Stimulated activated naive B cell treated with anti-CD40 and anti-IgM and Interleukin-4, amounts not matched to agents 10 μg/mL and 1 μg/mL and 100 μg/mL, for 72 hours (primary cell): ENCODE measurements at regions not wholly inside any gene's neighbourhood (a gene's known extent, or its start where the extent isn't known, plus 50 kb on each side); places are given as distances from the start of the nearest gene placed in this dataset.

Experiments used
- ATAC-seq, 2 donors: fragments of 150-1000 bp; cut with Tn5 transposase; replicated peaks; 2 replicates each; pipeline ENCODE4 v1.10.0; 2021; ENCODE audit warnings: moderate library complexity in 1 of 2
- DNase-seq: peaks from one replicate; pipeline ENCODE4 v3.0.0; 2021
- H3K27ac Mint-ChIP-seq: one replicate; pipeline ENCODE4 v1.8.0; 2022; ENCODE audit warnings: mild to moderate bottlenecking, mixed read lengths
- H3K27me3 Mint-ChIP-seq, 2 donors: one replicate each; pipeline ENCODE4 v1.8.0; 2022; ENCODE audit warnings: mixed read lengths in 2 of 2
- H3K36me3 Mint-ChIP-seq, 2 donors: one replicate each; pipeline ENCODE4 v1.8.0; 2022; ENCODE audit warnings: mixed read lengths in 2 of 2, mild to moderate bottlenecking in 1 of 2
- H3K4me1 Mint-ChIP-seq, 2 donors: one replicate each; pipeline ENCODE4 v1.8.0; 2022; ENCODE audit warnings: mixed read lengths in 2 of 2, mild to moderate bottlenecking in 1 of 2
- H3K4me3 Mint-ChIP-seq, 2 donors: one replicate each; pipeline ENCODE4 v1.8.0; 2022; ENCODE audit warnings: mild to moderate bottlenecking in 2 of 2, mixed read lengths in 2 of 2, moderate library complexity in 1 of 2
- H3K9me3 Mint-ChIP-seq, 2 donors: one replicate each; pipeline ENCODE4 v1.8.0; 2022; ENCODE audit warnings: mixed read lengths in 2 of 2, mild to moderate bottlenecking in 1 of 2

DNA sequence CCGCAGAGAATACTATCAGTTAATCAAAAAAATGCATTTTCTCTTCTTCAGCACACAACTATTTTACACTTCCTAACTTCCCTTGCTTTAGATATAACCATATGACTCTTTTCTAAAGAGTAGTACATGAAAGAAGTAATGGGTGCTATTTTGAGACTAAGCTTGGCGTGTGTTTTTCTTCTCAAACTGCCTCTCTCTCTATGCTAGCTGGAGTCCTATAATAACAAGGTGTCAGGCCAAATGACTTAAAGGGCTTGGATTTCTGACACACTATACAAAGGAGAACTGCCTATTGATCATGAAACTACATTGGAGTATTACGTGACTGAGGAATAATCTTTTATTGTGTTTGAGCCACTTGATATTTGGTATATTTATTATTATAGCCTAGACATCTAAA, 1330.1 kb upstream of the SPRY2 start:
- DNase-seq (no peak), ATAC-seq (no peak)
- peaks cover 0 to 2% of the 10 kb centered on the region in 2 donors for H3K4me1 Mint-ChIP-seq
- no peaks in the 10 kb centered on the region for H3K27me3 Mint-ChIP-seq
- H3K36me3 Mint-ChIP-seq = no peaks in the 10 kb centered on the region
- no peak overlapping the region for H3K27ac Mint-ChIP-seq
- no peak overlapping the region for H3K4me3 Mint-ChIP-seq
- H3K9me3 Mint-ChIP-seq = peaks cover 5 to 11% of the 10 kb centered on the region in 2 donors

DNA sequence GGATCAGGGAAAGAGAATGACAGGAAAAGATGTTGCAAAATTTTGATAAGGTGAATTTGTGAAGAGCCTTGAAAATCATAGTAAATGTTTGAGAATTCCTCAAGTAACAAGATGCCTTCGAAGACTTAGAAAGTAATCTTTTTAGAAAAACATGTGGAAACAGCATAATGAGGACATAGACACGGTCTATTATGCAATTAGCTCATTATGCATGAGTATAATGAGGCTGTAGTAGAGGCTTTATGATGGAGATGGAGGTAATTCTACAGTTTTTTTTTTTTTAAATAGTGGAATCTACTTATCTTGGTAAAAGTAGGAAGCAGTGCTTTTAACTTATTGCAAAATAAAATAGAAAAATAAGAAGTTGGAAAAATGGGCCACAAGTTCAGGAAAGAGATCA, 1329.1 kb upstream of the SPRY2 start:
- peaks cover 3 to 11% of the 10 kb centered on the region in 2 donors for H3K9me3 Mint-ChIP-seq
- ATAC-seq = no peak
- no peak overlapping the region for H3K27ac Mint-ChIP-seq
- H3K4me1 Mint-ChIP-seq = peaks cover 0 to 2% of the 10 kb centered on the region in 2 donors
- H3K36me3 Mint-ChIP-seq = no peaks in the 10 kb centered on the region
- no peak for DNase-seq
- no peak overlapping the region for H3K4me3 Mint-ChIP-seq
- no peaks in the 10 kb centered on the region for H3K27me3 Mint-ChIP-seq

GRCh38 chr13:81664872-81665271, 1323.9 kb upstream of the SPRY2 start:
- ATAC-seq (no peak), DNase-seq (no peak)
- H3K36me3 Mint-ChIP-seq = no peaks in the 10 kb centered on the region

GRCh38 chr13:81659984-81660383, 1319.1 kb upstream of the SPRY2 start:
- DNase-seq (no peak), ATAC-seq (no peak)
- H3K4me1 Mint-ChIP-seq = no peaks in the 10 kb centered on the region
- H3K9me3 Mint-ChIP-seq = peaks cover 7 to 11% of the 10 kb centered on the region in 2 donors
- no peak overlapping the region for H3K4me3 Mint-ChIP-seq
- no peaks in the 10 kb centered on the region for H3K36me3 Mint-ChIP-seq
- H3K27me3 Mint-ChIP-seq = no peaks in the 10 kb centered on the region
- no peak overlapping the region for H3K27ac Mint-ChIP-seq

More at GRCh38 chr13:81664872-81665271, 1323.9 kb upstream of the SPRY2 start:
- Mint-ChIP-seq H3K27ac (no peak overlapping the region), H3K4me1 (peaks cover 0 to 2% of the 10 kb centered on the region in 2 donors), H3K27me3 (no peaks in the 10 kb centered on the region), H3K9me3 (peaks cover 2 to 9% of the 10 kb centered on the region in 2 donors), H3K4me3 (no peak overlapping the region)

- Mint-ChIP-seq H3K9me3 (peaks cover 7 to 12% of the 10 kb centered on the region in 2 donors), H3K27ac (no peak overlapping the region), H3K36me3 (no peaks in the 10 kb centered on the region), H3K27me3 (no peaks in the 10 kb centered on the region), H3K4me1 (no peaks in the 10 kb centered on the region), H3K4me3 (no peak overlapping the region)
- DNase-seq (no peak), ATAC-seq (no peak)
Measured at GRCh38 chr13:81658598-81659370, 1317.9 kb upstream of the SPRY2 start.

DNA sequence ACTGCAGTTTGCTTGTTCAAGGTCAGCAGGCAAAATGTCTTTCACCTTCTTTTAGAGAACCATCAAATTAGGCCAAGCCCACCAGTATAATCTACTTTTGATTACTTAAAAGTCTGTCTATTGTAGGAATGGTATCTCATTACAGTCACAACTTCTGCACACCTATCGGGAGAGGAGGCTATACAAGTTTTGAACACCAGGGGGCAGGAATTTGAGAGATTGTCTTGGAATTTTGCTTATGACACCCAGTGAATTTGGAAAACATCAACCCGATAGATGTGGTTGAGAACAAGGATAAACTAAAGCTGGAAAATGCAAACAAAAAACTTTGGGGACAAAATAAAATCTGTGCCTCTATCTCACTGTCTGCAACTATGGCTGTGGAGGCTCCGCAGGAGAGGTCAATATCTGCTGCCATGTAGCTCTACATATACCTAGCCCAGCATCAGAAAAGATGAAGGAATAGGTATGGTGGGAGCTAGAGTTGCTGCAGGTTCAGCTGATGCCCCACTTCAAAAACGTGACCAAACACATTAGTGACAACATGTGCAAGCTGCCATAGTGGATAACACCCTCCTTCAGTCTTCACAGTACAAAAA, 1299.2 kb upstream of the SPRY2 start:
- no peak overlapping the region for H3K4me3 Mint-ChIP-seq
- no peak overlapping the region for H3K27ac Mint-ChIP-seq
- no peaks in the 10 kb centered on the region for H3K27me3 Mint-ChIP-seq
- DNase-seq (no peak), ATAC-seq (no peak)
- H3K9me3 Mint-ChIP-seq = no peaks in the 10 kb centered on the region
- no peaks in the 10 kb centered on the region for H3K36me3 Mint-ChIP-seq
- no peaks in the 10 kb centered on the region for H3K4me1 Mint-ChIP-seq

- Mint-ChIP-seq H3K27me3 (no peaks in the 10 kb centered on the region), H3K4me3 (no peak overlapping the region), H3K9me3 (no peaks in the 10 kb centered on the region), H3K36me3 (no peaks in the 10 kb centered on the region), H3K4me1 (no peaks in the 10 kb centered on the region), H3K27ac (no peak overlapping the region)
- ATAC-seq (no peak), DNase-seq (no peak)
Measured at GRCh38 chr13:81637457-81637856, 1296.5 kb upstream of the SPRY2 start.

GRCh38 chr13:81636120-81636519, 1295.2 kb upstream of the SPRY2 start:
- H3K36me3 Mint-ChIP-seq = no peaks in the 10 kb centered on the region
- no peaks in the 10 kb centered on the region for H3K9me3 Mint-ChIP-seq
- H3K27ac Mint-ChIP-seq = no peak overlapping the region
- H3K4me3 Mint-ChIP-seq = no peak overlapping the region
- H3K4me1 Mint-ChIP-seq = no peaks in the 10 kb centered on the region
- no peaks in the 10 kb centered on the region for H3K27me3 Mint-ChIP-seq
- DNase-seq (no peak), ATAC-seq (no peak)

- no peak for ATAC-seq
- Mint-ChIP-seq H3K36me3 (no peaks in the 10 kb centered on the region), H3K4me1 (no peaks in the 10 kb centered on the region), H3K27ac (no peak overlapping the region), H3K9me3 (peaks cover 2 to 6% of the 10 kb centered on the region in 2 donors), H3K4me3 (no peak overlapping the region), H3K27me3 (no peaks in the 10 kb centered on the region)
- no peak for DNase-seq
Measured at GRCh38 chr13:81615031-81615430, 1274.1 kb upstream of the SPRY2 start.

- H3K27me3 Mint-ChIP-seq = no peaks in the 10 kb centered on the region
- no peak overlapping the region for H3K27ac Mint-ChIP-seq
- ATAC-seq (no peak), DNase-seq (no peak)
- H3K4me1 Mint-ChIP-seq = no peaks in the 10 kb centered on the region
- peaks cover 0 to 10% of the 10 kb centered on the region in 2 donors for H3K9me3 Mint-ChIP-seq
- no peaks in the 10 kb centered on the region for H3K36me3 Mint-ChIP-seq
- H3K4me3 Mint-ChIP-seq = no peak overlapping the region
Measured at GRCh38 chr13:81610644-81611043, 1269.7 kb upstream of the SPRY2 start.

GRCh38 chr13:81609335-81609734, 1268.4 kb upstream of the SPRY2 start:
- no peak overlapping the region for H3K27ac Mint-ChIP-seq
- no peak overlapping the region for H3K4me3 Mint-ChIP-seq
- no peaks in the 10 kb centered on the region for H3K27me3 Mint-ChIP-seq
- ATAC-seq (no peak), DNase-seq (no peak)
- H3K9me3 Mint-ChIP-seq = peaks cover 0 to 10% of the 10 kb centered on the region in 2 donors
- no peaks in the 10 kb centered on the region for H3K36me3 Mint-ChIP-seq
- H3K4me1 Mint-ChIP-seq = no peaks in the 10 kb centered on the region

DNA sequence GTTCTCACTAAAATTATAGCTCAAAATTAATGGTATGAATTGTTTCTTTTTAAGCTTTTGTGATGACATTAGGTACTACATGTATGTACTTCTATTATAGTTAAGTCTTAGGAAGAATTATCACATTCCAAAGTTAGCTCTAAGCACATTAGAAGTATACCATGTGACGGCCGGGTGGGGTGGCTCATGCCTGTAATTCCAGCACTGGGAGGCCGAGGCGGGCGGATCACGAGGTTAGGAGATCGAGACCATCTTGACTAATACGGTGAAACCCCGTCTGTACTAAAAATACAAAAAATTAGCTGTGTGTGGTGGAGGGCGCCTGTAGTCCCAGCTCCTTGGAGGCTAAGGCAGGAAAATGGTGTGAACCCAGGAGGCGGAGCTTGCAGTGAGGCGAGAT, 1265.1 kb upstream of the SPRY2 start:
- no peak for DNase-seq
- Mint-ChIP-seq H3K27ac (no peak overlapping the region), H3K4me3 (no peak overlapping the region), H3K36me3 (no peaks in the 10 kb centered on the region), H3K9me3 (peaks cover 0 to 4% of the 10 kb centered on the region in 2 donors), H3K4me1 (no peaks in the 10 kb centered on the region), H3K27me3 (no peaks in the 10 kb centered on the region)
- ATAC-seq = no peak

DNA sequence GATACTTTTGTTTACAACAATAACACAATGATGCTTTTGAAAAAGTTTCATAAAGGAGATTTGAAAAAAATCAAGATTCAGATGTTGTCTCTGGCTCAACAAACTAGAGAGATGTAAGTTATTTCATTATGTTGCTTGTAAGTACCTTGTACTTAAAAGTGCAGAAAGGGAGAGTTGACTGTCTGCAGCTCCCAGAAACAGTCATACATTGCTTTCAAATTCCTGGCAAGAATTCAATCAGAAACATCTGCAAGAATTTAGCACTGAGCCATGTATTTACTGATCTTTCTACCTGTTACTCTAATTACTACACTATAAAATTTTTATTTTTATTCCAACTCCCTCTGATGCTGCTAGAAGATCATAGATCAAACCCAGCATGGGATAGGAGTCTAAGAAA, 1261.3 kb upstream of the SPRY2 start:
- H3K36me3 Mint-ChIP-seq = no peaks in the 10 kb centered on the region
- H3K27ac Mint-ChIP-seq = no peak overlapping the region
- DNase-seq (no peak), ATAC-seq (no peak)
- no peaks in the 10 kb centered on the region for H3K4me1 Mint-ChIP-seq
- no peaks in the 10 kb centered on the region for H3K27me3 Mint-ChIP-seq
- H3K9me3 Mint-ChIP-seq = peaks cover 0 to 2% of the 10 kb centered on the region in 2 donors
- H3K4me3 Mint-ChIP-seq = no peak overlapping the region

DNA sequence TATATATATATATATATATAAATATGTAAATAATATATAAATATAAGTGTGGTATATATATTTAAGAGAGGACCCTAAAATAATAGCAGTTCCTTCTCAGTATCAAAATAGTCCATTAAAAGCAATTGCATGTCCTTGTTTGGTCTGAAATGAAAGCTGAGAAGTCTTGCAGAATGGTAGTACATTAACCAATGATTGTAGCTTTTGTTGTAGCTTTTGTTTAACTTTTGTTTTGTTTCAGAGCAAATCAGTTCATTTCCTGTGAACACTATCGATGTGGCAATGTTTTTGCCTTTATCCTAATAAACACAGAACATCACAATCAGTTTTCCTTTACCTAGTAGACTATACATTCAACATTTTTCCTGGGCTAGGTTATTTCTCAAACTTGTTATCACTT, 1256.2 kb upstream of the SPRY2 start:
- Mint-ChIP-seq H3K4me3 (no peak overlapping the region), H3K27me3 (no peaks in the 10 kb centered on the region), H3K27ac (no peak overlapping the region), H3K4me1 (no peaks in the 10 kb centered on the region), H3K36me3 (no peaks in the 10 kb centered on the region), H3K9me3 (peaks cover 0 to 2% of the 10 kb centered on the region in 2 donors)
- no peak for ATAC-seq
- DNase-seq = no peak

DNA sequence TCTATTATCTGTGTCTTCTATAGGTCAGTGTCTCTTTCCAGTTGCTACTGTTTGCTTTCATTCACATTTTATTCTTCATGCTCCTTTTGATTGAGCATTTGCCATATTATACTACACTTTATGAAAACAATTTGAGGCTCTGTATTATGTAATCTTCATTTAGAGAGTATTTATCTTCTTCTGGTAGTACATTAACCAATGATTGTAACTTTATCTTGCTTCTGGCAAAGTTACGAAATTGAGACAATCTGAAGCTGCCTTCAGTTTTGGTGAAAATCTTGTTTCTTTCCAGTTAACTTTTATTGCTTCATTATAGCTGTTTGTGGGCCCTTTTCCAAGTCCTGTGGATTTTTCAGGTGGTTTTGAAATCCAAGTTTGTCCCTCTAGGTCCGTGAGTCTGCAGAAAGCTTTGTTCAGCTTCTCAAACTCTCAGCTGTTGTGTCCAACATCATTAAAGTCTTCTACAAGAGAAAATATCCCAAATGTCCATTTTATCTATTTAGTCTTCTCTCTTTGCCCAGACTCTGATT, 1255.4 kb upstream of the SPRY2 start:
- ATAC-seq (no peak), DNase-seq (no peak)
- no peak overlapping the region for H3K27ac Mint-ChIP-seq
- H3K27me3 Mint-ChIP-seq = no peaks in the 10 kb centered on the region
- H3K4me3 Mint-ChIP-seq = no peak overlapping the region
- no peaks in the 10 kb centered on the region for H3K36me3 Mint-ChIP-seq
- no peaks in the 10 kb centered on the region for H3K4me1 Mint-ChIP-seq
- H3K9me3 Mint-ChIP-seq = peaks cover 0 to 2% of the 10 kb centered on the region in 2 donors
